ENCODE measurements at regions not wholly inside any gene's neighbourhood (a gene's known extent, or its start where the extent isn't known, plus 50 kb on each side); places are given as distances from the start of the nearest gene placed in this dataset.

GRCh38 chr2:35598310-35598709 lies 757.3 kb upstream of the CRIM1 start:
- Histone ChIP-seq H3K36me3 (ENCODE audit: low read depth, low read length) (no peaks in the 10 kb centered on the region), H3K9me3 (ENCODE audit: low read length) (peaks cover 13% of the 10 kb centered on the region; the same call in 1 of the 2 replicates), H3K79me2 (ENCODE audit: low read length) (no peaks in the 10 kb centered on the region), H2AFZ (ENCODE audit: low read length) (no peak overlapping the region), H3K27me3 (ENCODE audit: low read length) (no peaks in the 10 kb centered on the region), H3F3A (ENCODE audit: low read length, unreplicated experiment) (no peaks in the 10 kb centered on the region), H4K20me1 (ENCODE audit: low read length) (no peaks in the 10 kb centered on the region), H3K9me2 (replicated peaks; ENCODE audit: low read length) (no peaks in the 10 kb centered on the region), H3K27ac (ENCODE audit: low read length) (no peak overlapping the region), H3K4me3 (ENCODE audit: low read length) (no peak overlapping the region), H3K4me2 (ENCODE audit: low read length) (no peak overlapping the region), H3K4me1 (ENCODE audit: insufficient read depth, low read length) (no peaks in the 10 kb centered on the region), H3K9ac (ENCODE audit: low read length) (no peak overlapping the region)
- TF ChIP-seq CTCF (conservative IDR thresholded peaks at IDR 0.05; ENCODE audit: low read depth, low read length) = no peak
- TF ChIP-seq EZH2phosphoT487 (IDR thresholded peaks at IDR 0.05; ENCODE audit: borderline replicate concordance, low read length) = no peak
- no peak for TF ChIP-seq EZH2 (IDR thresholded peaks at IDR 0.05; ENCODE audit: low read length, unreplicated experiment)
- intact Hi-C loops (cut with micrococcal nuclease) = no loop called here
- no peak for DNase-seq
- no TSS peak for BruUV-seq (replicated peaks)
- no peak for ATAC-seq
- CTCF ChIA-PET = no interaction called here
- POLR2A ChIA-PET (ENCODE audit: unreplicated experiment) = no interaction called here

- TF ChIP-seq EZH2phosphoT487 (IDR thresholded peaks at IDR 0.05; ENCODE audit: borderline replicate concordance, low read length) = no peak
- TF ChIP-seq CTCF (conservative IDR thresholded peaks at IDR 0.05; ENCODE audit: low read depth, low read length) = no peak
- no peak for TF ChIP-seq EZH2 (IDR thresholded peaks at IDR 0.05; ENCODE audit: low read length, unreplicated experiment)
- H3K4me2 ChIP-seq (ENCODE audit: low read length) = no peak overlapping the region
These were observed 763.7 kb upstream of the CRIM1 start for GRCh38 chr2:35591886-35592285.

GRCh38 chr2:35585972-35586371 lies 769.6 kb upstream of the CRIM1 start:
- no peaks in the 10 kb centered on the region for H3K4me1 ChIP-seq (ENCODE audit: insufficient read depth, low read length)
- no peak overlapping the region for H3K4me2 ChIP-seq (ENCODE audit: low read length)
- CTCF ChIA-PET = no interaction called here
- H3K9ac ChIP-seq (ENCODE audit: low read length) = no peak overlapping the region
- H2AFZ ChIP-seq (ENCODE audit: low read length) = no peak overlapping the region
- intact Hi-C loops (cut with micrococcal nuclease) = no loop called here
- no peaks in the 10 kb centered on the region for H3F3A ChIP-seq (ENCODE audit: low read length, unreplicated experiment)
- no peak overlapping the region for H3K4me3 ChIP-seq (ENCODE audit: low read length)
- no peak for DNase-seq
- no peaks in the 10 kb centered on the region for H3K36me3 ChIP-seq (ENCODE audit: low read depth, low read length)
- H3K9me2 ChIP-seq (replicated peaks; ENCODE audit: low read length) = no peaks in the 10 kb centered on the region
- no peaks in the 10 kb centered on the region for H3K27me3 ChIP-seq (ENCODE audit: low read length)
- no peak for ATAC-seq
- no peaks in the 10 kb centered on the region for H4K20me1 ChIP-seq (ENCODE audit: low read length)
- no TSS peak for BruUV-seq (replicated peaks)
- H3K9me3 ChIP-seq (ENCODE audit: low read length) = peaks cover 32% of the 10 kb centered on the region
- H3K79me2 ChIP-seq (ENCODE audit: low read length) = no peaks in the 10 kb centered on the region
- TF ChIP-seq EZH2 (IDR thresholded peaks at IDR 0.05; ENCODE audit: low read length, unreplicated experiment) (no peak), CTCF (conservative IDR thresholded peaks at IDR 0.05; ENCODE audit: low read depth, low read length) (no peak), EZH2phosphoT487 (IDR thresholded peaks at IDR 0.05; ENCODE audit: borderline replicate concordance, low read length) (no peak)
- H3K27ac ChIP-seq (ENCODE audit: low read length) = no peak overlapping the region
- POLR2A ChIA-PET (ENCODE audit: unreplicated experiment) = no interaction called here

More at GRCh38 chr2:35591886-35592285, 763.7 kb upstream of the CRIM1 start:
- ChIA-PET CTCF (no interaction called here), POLR2A (ENCODE audit: unreplicated experiment) (no interaction called here)
- intact Hi-C loops (cut with micrococcal nuclease) = no loop called here
- no TSS peak for BruUV-seq (replicated peaks)
- Histone ChIP-seq H3K4me3 (ENCODE audit: low read length) (no peak overlapping the region), H3K9ac (ENCODE audit: low read length) (no peak overlapping the region), H3K9me2 (replicated peaks; ENCODE audit: low read length) (no peaks in the 10 kb centered on the region), H3K27ac (ENCODE audit: low read length) (no peak overlapping the region), H3K4me1 (ENCODE audit: insufficient read depth, low read length) (no peaks in the 10 kb centered on the region), H3K9me3 (ENCODE audit: low read length) (peaks cover 19% of the 10 kb centered on the region), H3F3A (ENCODE audit: low read length, unreplicated experiment) (no peaks in the 10 kb centered on the region), H4K20me1 (ENCODE audit: low read length) (no peaks in the 10 kb centered on the region), H3K36me3 (ENCODE audit: low read depth, low read length) (no peaks in the 10 kb centered on the region), H2AFZ (ENCODE audit: low read length) (no peak overlapping the region), H3K27me3 (ENCODE audit: low read length) (no peaks in the 10 kb centered on the region), H3K79me2 (ENCODE audit: low read length) (no peaks in the 10 kb centered on the region)
- ATAC-seq (no peak), DNase-seq (no peak)
